Lung (tissue), 11 donors: ENCODE measurements at regions not wholly inside any gene's neighbourhood (a gene's known extent, or its start where the extent isn't known, plus 50 kb on each side); places are given as distances from the start of the nearest gene placed in this dataset.
A peak's percentile ranks its signal among the peaks of the same experiment; 100 is the strongest.
"Not testable (repeated sequence)": the region's sequence is repeated elsewhere in the genome, so short reads cannot be mapped to it uniquely, and the experiment has no call there.

Source experiments
- ATAC-seq: fragments of 200-7000 bp; cut with Tn5 transposase; one replicate; pipeline ENCODE4 v1.9.1; 2020; ENCODE audit warnings: moderate number of reproducible peaks; ENCODE audit not compliant: insufficient read depth, low FRiP score
- DNase-seq, 3 donors: peaks; one replicate each; pipeline ENCODE4 v3.0.0-alpha.2; 2013 to 2017
- H3K27ac ChIP-seq, 2 donors: one replicate each; pipeline ENCODE4 v1.5.1; 2013; ENCODE audit warnings: mild to moderate bottlenecking in 2 of 2, moderate library complexity in 2 of 2, control low read depth in 1 of 2, inconsistent platforms in 1 of 2, low read depth in 1 of 2, low read length in 1 of 2
- H3K27me3 ChIP-seq, 3 donors: one replicate each; pipeline ENCODE4 v1.5.1; 2013; ENCODE audit warnings: low read length in 2 of 3; ENCODE audit not compliant: control insufficient read depth in 3 of 3, insufficient read depth in 3 of 3
- H3K36me3 ChIP-seq, 4 donors: one replicate each; pipeline ENCODE4 v1.5.1; 2013; ENCODE audit warnings: low read length in 4 of 4, mild to moderate bottlenecking in 1 of 4, moderate library complexity in 1 of 4; ENCODE audit not compliant: control insufficient read depth in 4 of 4, insufficient read depth in 4 of 4
- H3K4me1 ChIP-seq, 5 donors: one replicate each; pipeline ENCODE4 v1.5.1; 2013; ENCODE audit warnings: low read length in 5 of 5, mild to moderate bottlenecking in 2 of 5, moderate library complexity in 1 of 5; ENCODE audit not compliant: control insufficient read depth in 5 of 5, insufficient read depth in 5 of 5
- H3K4me3 ChIP-seq: one replicate; pipeline ENCODE4 v1.5.1; 2013; ENCODE audit warnings: mild to moderate bottlenecking, control low read depth, moderate library complexity
- H3K9ac ChIP-seq, 2 donors: one replicate each; pipeline ENCODE4 v1.5.1; 2013; ENCODE audit warnings: low read length in 2 of 2, control low read depth in 1 of 2; ENCODE audit not compliant: insufficient read depth in 1 of 2
- H3K9me3 ChIP-seq, 4 donors: one replicate each; pipeline ENCODE4 v1.5.1; 2013; ENCODE audit warnings: low read length in 3 of 4, mild to moderate bottlenecking in 1 of 4, moderate library complexity in 1 of 4; ENCODE audit not compliant: control insufficient read depth in 4 of 4, insufficient read depth in 3 of 4
- CTCF ChIP-seq: IDR thresholded peaks from 2 replicates; pipeline ENCODE4 v1.5.1; 2012; ENCODE audit warnings: mild to moderate bottlenecking; ENCODE audit errors: control extremely low read depth, extremely low read depth
- WGBS, 2 donors: extraction: QIAGEN DNeasy Blood & Tissue Kit; methylation state at CpG; one replicate each; pipeline ENCODE4 v1.1.7; 2013; 5-methylcytosine and 5-hydroxymethylcytosine counted together
- donor health status: control.
- donor health status: control.
- donor health status: Bipolar disorder and iron deficiency.
- donor health status: healthy.
- donor health status: DM: yes; HTN: yes; CAD: no.

GRCh38 chr13:65932587-65933239 is 1297.4 kb downstream of the PCDH9 start:
- no peaks in the 10 kb centered on the region for H3K9me3 ChIP-seq
- ATAC-seq, result no peak
- no peak overlapping the region for H3K4me3 ChIP-seq
- no peak overlapping the region for H3K9ac ChIP-seq
- TF ChIP-seq CTCF, result no peak
- no peak overlapping the region for H3K27ac ChIP-seq
- no peaks in the 10 kb centered on the region for H3K27me3 ChIP-seq
- 67 to 77% methylated on average over 4 of the region's 4 CpGs for WGBS, 2 donors
- no peak for DNase-seq
- no peaks in the 10 kb centered on the region for H3K4me1 ChIP-seq
- no peaks in the 10 kb centered on the region for H3K36me3 ChIP-seq

DNA sequence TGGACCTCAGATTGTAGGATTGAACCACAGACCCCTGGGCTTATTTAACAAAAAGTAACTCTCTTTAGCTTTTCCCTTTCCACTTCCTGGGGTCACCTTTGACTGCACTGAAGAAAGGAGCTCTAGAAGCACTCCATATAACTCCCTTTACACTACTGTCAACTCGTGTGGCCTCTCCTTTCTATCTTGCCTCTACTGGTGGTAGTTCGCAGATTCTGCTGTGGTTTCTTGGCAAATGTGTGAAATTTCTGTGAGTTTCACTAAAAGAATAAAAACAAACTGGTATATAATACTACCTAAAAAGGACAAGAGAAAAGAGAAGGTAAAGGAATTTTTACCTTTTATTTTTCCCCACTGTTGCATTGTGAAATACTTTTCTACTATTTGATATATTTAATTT is 1298.1 kb downstream of the PCDH9 start:
- Histone ChIP-seq H3K27me3 (no peaks in the 10 kb centered on the region), H3K36me3 (no peaks in the 10 kb centered on the region), H3K27ac (no peak overlapping the region), H3K9ac (no peak overlapping the region), H3K4me1 (peaks cover 0 to 4% (median 0%) of the 10 kb centered on the region in 5 donors), H3K4me3 (no peak overlapping the region), H3K9me3 (no peaks in the 10 kb centered on the region)
- 79 to 80% methylated on average over 2 of the region's 2 CpGs for WGBS, 2 donors
- DNase-seq, result no peak
- no peak for TF ChIP-seq CTCF
- ATAC-seq, result no peak

GRCh38 chr13:65929436-65929835 is 1300.7 kb downstream of the PCDH9 start:
- 76 to 77% methylated on average over 3 of the region's 3 CpGs for WGBS, 2 donors
- ATAC-seq (no peak), DNase-seq (no peak)
- Histone ChIP-seq H3K27ac (no peak overlapping the region), H3K4me3 (no peak overlapping the region), H3K9me3 (no peaks in the 10 kb centered on the region), H3K9ac (no peak overlapping the region), H3K4me1 (peaks cover 0 to 7% (median 4%) of the 10 kb centered on the region in 5 donors), H3K36me3 (no peaks in the 10 kb centered on the region), H3K27me3 (no peaks in the 10 kb centered on the region)
- no peak for TF ChIP-seq CTCF

DNA sequence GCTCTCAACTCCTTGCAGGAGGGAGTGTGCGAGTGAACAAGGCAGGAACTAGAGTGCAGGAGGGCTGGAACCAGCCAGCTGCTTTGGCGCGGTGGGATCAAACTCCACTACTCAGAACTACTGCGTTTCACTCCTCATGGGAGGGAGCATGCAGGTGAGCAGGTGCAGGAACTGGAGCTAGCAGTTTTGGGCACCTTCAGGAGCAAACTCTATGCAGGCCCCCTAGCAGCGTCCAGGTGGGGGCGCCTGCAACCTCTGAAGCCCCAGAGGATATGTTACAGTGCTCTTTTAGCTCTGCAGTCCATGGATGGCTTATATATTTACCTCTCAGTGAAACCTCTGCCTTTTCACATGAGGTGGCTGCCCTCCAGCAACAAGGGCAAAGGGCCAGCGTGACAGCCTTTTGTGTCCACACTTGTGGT is 1303.4 kb downstream of the PCDH9 start:
- peak; percentile 15 to 42 (median 21) for DNase-seq
- Histone ChIP-seq H3K27ac (no peak overlapping the region), H3K4me3 (no peak overlapping the region), H3K36me3 (no peaks in the 10 kb centered on the region), H3K27me3 (no peaks in the 10 kb centered on the region), H3K9me3 (no peaks in the 10 kb centered on the region), H3K4me1 (peaks cover 0 to 7% (median 4%) of the 10 kb centered on the region in 5 donors), H3K9ac (no peak overlapping the region)
- ATAC-seq, result no peak
- no peak for TF ChIP-seq CTCF
- 16 to 20% methylated on average over 7 of the region's 7 CpGs for whole genome bisulfite sequencing, 2 donors

DNA sequence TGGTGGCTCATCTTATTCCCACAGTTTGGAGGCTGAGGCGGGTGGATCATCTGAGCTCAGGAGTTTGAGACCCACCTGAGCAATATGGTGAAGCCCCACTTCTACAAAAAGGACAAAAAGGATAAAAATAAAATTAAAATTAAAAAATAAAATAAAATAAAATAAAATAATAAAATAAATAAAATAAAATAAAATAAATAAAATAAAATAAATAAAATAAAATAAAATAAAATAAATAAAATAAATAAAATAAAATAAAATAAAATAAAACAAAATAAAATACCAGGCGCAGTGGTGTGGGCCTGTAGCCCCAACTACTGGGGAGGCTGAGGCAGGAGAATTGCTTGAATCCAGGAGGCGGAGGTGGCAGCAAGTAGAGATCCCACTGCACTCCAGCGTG is 1307.3 kb downstream of the PCDH9 start:
- not testable (repeated sequence) for H3K27me3 ChIP-seq, H3K36me3 ChIP-seq, H3K9ac ChIP-seq, H3K27ac ChIP-seq, H3K4me3 ChIP-seq, DNase-seq, H3K4me1 ChIP-seq, H3K9me3 ChIP-seq, ATAC-seq
- WGBS, 2 donors, result 91 to 94% methylated on average over 4 of the region's 4 CpGs
